ENCODE measurements at regions not wholly inside any gene's neighbourhood (a gene's known extent, or its start where the extent isn't known, plus 50 kb on each side); places are given as distances from the start of the nearest gene placed in this dataset.

- ChIA-PET POLR2A (ENCODE audit: partially characterized antibody) (interaction anchor here (1.2 kb wide), 1 partner anchor 10 kb away, joined by 3 read pairs; no protein-coding TSS in a partner anchor), CTCF (ENCODE audit: partially characterized antibody) (interaction anchor here (0.9 to 1.5 kb wide), 2 partner anchors 9 to 158 kb away, joined by 3 to 4 read pairs; no protein-coding TSS in a partner anchor)
- H3K14ac ChIP-seq (ENCODE audit: insufficient read length) = no peak overlapping the region
- H4K91ac ChIP-seq (replicated peaks; ENCODE audit: insufficient read length, low read length) = no peak overlapping the region
- H2AFZ ChIP-seq (ENCODE audit: low read length) = no peak overlapping the region
- no peak overlapping the region; the same call in 1 of the 2 replicates for H2BK15ac ChIP-seq (ENCODE audit: low read length)
- H4K8ac ChIP-seq (ENCODE audit: extremely low read depth, insufficient read depth, low read length) = no peak overlapping the region; the same call in 1 of the 2 replicates
- WGBS, 2 experiments (ENCODE audit: extremely low coverage in 1 of 2, insufficient coverage in 1 of 2, insufficient read length in 1 of 2, insufficient replicate concordance in 2 of 2, low coverage in 1 of 2, low lambda C conversion rate in 2 of 2, missing lambda C conversion rate in 1 of 2) = 60% methylated on average over 16 of the region's 19 CpGs; no CpG with 5 or more reads in 1 of the 2 experiments
- H3K4me3 ChIP-seq (ENCODE audit: extremely low read depth in 1 of 4, insufficient read depth in 2 of 4, low read depth in 3 of 4, low read length in 4 of 4) = no peak overlapping the region
- H3K23me2 ChIP-seq (ENCODE audit: low read depth, low read length) = no peaks in the 10 kb centered on the region
- H3K27ac ChIP-seq (ENCODE audit: low read depth, low read length) = no peak overlapping the region
- H3K23ac ChIP-seq (ENCODE audit: insufficient read length) = no peak overlapping the region
- H3K27me3 ChIP-seq (replicated peaks in 1 of 4; ENCODE audit: control insufficient read depth in 3 of 4, extremely low read depth in 1 of 4, insufficient read depth in 3 of 4, low read length in 3 of 4) = peaks cover 0 to 41% (median 32%) of the 10 kb centered on the region in 4 experiments; a peak in 4 of 7 replicates
- H2AK5ac ChIP-seq (ENCODE audit: low read depth, low read length) = no peak overlapping the region
- no peaks in the 10 kb centered on the region for H3K79me1 ChIP-seq (ENCODE audit: low read depth, low read length)
- H4K20me1 ChIP-seq (replicated peaks in 1 of 2; ENCODE audit: control insufficient read depth in 1 of 2, insufficient read depth in 2 of 2, low read length in 2 of 2) = no peaks in the 10 kb centered on the region
- DNase-seq (ENCODE audit: low read depth in 1 of 2, low spot score in 2 of 2) (peak in 1 of 2 experiments; percentile 68), FAIRE-seq (no peak)
- no peak overlapping the region for H3K9ac ChIP-seq (replicated peaks in 1 of 4; ENCODE audit: extremely low read depth in 1 of 4, low read depth in 3 of 4, low read length in 3 of 4)
- no peak overlapping the region for H2BK20ac ChIP-seq (ENCODE audit: low read length)
- H3K18ac ChIP-seq (ENCODE audit: extremely low read depth, low read length) = peak overlapping the region; percentile 13; the same call in 1 of the 2 replicates
- no peak overlapping the region for H3K56ac ChIP-seq (replicated peaks; ENCODE audit: insufficient read length, low read depth, low read length)
- no peak overlapping the region for H4K5ac ChIP-seq (ENCODE audit: insufficient read length, low read depth, low read length)
- no peaks in the 10 kb centered on the region; a peak in 1 of 8 replicates for H3K36me3 ChIP-seq (ENCODE audit: control insufficient read depth in 2 of 4, insufficient read depth in 4 of 4, low read length in 3 of 4)
- no peak overlapping the region for H3K4ac ChIP-seq (replicated peaks; ENCODE audit: insufficient read length, low read depth, low read length)
- TF ChIP-seq CEBPB (IDR thresholded peaks at IDR 0.05; ENCODE audit: low read depth, low read length) (peak; percentile 47; the same call in 1 of the 2 replicates), SUZ12 (IDR thresholded peaks at IDR 0.05; ENCODE audit: low read length) (no peak), BACH1 (IDR thresholded peaks at IDR 0.05; ENCODE audit: low read length) (no peak), CHD1 (IDR thresholded peaks at IDR 0.05; ENCODE audit: low read depth, low read length) (no peak)
- no peaks in the 10 kb centered on the region for H3K79me2 ChIP-seq (ENCODE audit: control insufficient read depth in 1 of 2, insufficient read depth in 2 of 2, low read length in 2 of 2)
- H3K4me1 ChIP-seq (replicated peaks in 1 of 4; ENCODE audit: control insufficient read depth in 3 of 4, insufficient read depth in 4 of 4, low read length in 3 of 4) = peaks cover 0 to 14% (median 12%) of the 10 kb centered on the region in 4 experiments; a peak in 6 of 7 replicates
- no peak overlapping the region for H2BK5ac ChIP-seq (ENCODE audit: low read depth, low read length)
- H2BK120ac ChIP-seq (replicated peaks; ENCODE audit: low read depth, low read length) = no peak overlapping the region
- H3K4me2 ChIP-seq (ENCODE audit: insufficient read depth in 1 of 2, low read depth in 2 of 2, low read length in 2 of 2) = peak overlapping the region; percentile 16 to 45; a peak in 2 of 4 replicates
- H2BK12ac ChIP-seq (ENCODE audit: low read depth, low read length) = no peak overlapping the region
- H3K9me3 ChIP-seq (ENCODE audit: insufficient read depth in 2 of 2, low read depth in 1 of 2, low read length in 1 of 2) = peaks cover 10 to 17% of the 10 kb centered on the region in 2 experiments; a peak in 3 of 4 replicates
Observed at GRCh38 chr17:77734371-77735080, 224.0 kb upstream of the TNRC6C start.
